RWPE2 (cell line): ENCODE measurements at regions not wholly inside any gene's neighbourhood (a gene's known extent, or its start where the extent isn't known, plus 50 kb on each side); places are given as distances from the start of the nearest gene placed in this dataset.

Experiments
- ATAC-seq: fragments of 200-7000 bp; cut with Tn5 transposase; 3 replicates; pipeline ENCODE4 v1.9.1; 2021; ENCODE audit warnings: low read depth
- DNase-seq: peaks from one replicate; pipeline ENCODE4 v3.0.0-alpha.2; 2020; ENCODE audit warnings: low spot score
- H3K27ac ChIP-seq: fragments of 450-650 bp; 2 replicates; pipeline ENCODE4 v1.5.1; 2017; ENCODE audit warnings: mild to moderate bottlenecking; ENCODE audit not compliant: poor library complexity, severe bottlenecking
- H3K27me3 ChIP-seq: fragments of 250-450 bp; sonication (Bioruptor Pico); 2 replicates; pipeline ENCODE4 v1.5.1; 2021; ENCODE audit warnings: mild to moderate bottlenecking, moderate library complexity; ENCODE audit not compliant: insufficient read depth, poor library complexity, severe bottlenecking
- H3K36me3 ChIP-seq: fragments of 250-450 bp; sonication (Bioruptor Pico); 2 replicates; pipeline ENCODE4 v1.5.1; 2020; ENCODE audit warnings: low read depth, mild to moderate bottlenecking, moderate library complexity
- H3K4me1 ChIP-seq: fragments of 250-450 bp; sonication (Bioruptor Pico); 2 replicates; pipeline ENCODE4 v1.5.1; 2021; ENCODE audit warnings: mild to moderate bottlenecking, moderate library complexity; ENCODE audit not compliant: insufficient read depth, poor library complexity, severe bottlenecking
- H3K4me3 ChIP-seq: fragments of 250-450 bp; sonication (Bioruptor Pico); 2 replicates; pipeline ENCODE4 v1.5.1; 2021; ENCODE audit warnings: mild to moderate bottlenecking, moderate library complexity; ENCODE audit not compliant: severe bottlenecking
- H3K9me3 ChIP-seq: fragments of 250-450 bp; sonication (Bioruptor Pico); 2 replicates; pipeline ENCODE4 v1.5.1; 2021; ENCODE audit warnings: mild to moderate bottlenecking, moderate library complexity; ENCODE audit not compliant: severe bottlenecking
- CTCF ChIP-seq: fragments of 450-650 bp; IDR thresholded peaks from one replicate; pipeline ENCODE4 v1.5.1; 2017; ENCODE audit warnings: mild to moderate bottlenecking, moderate library complexity; ENCODE audit not compliant: poor library complexity, severe bottlenecking

DNA sequence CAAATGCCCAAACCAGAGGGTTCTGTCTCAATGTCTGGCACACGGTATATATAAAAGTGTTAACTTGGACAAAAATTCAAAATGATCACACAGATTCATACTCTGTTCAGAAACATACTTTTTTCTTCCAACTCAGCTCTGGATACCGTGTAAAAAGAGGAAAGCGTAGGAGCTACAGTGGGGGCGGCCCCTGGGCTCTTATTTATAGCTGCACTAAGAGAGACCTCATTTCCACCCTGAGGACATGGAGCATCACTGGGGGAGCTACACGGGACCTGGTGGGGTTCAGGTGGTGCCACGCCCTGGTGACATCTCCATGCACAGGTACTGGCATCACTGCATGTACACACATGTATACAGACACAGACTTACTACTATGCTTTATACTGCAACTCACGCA is 185.9 kb upstream of the FOXQ1 start:
- no peak for ATAC-seq
- H3K27me3 ChIP-seq, result no peaks in the 10 kb centered on the region
- TF ChIP-seq CTCF, result no peak

DNA sequence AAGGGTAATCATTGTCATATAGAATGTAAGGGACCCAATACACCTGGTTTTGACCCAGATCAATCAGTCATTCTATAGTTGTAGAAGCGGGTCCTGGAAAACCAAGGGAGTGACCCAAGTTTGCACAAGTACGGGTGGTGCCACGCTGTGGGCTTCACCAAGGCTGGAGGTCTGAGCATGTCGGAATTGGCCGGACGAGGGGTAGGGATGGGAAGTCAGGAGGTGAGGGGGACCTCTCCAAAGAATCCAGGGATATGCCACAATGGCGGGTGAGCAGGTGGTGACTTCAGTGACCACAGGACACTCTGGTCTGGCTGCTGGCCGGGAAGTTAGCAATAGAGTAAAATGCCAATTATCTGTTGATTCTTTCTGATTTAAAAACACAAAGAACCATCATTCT is 186.6 kb upstream of the FOXQ1 start:
- Histone ChIP-seq H3K4me3 (no peak overlapping the region), H3K36me3 (no peaks in the 10 kb centered on the region), H3K27ac (no peak overlapping the region), H3K27me3 (no peaks in the 10 kb centered on the region), H3K4me1 (no peaks in the 10 kb centered on the region), H3K9me3 (no peaks in the 10 kb centered on the region)
- no peak for TF ChIP-seq CTCF
- DNase-seq (no peak), ATAC-seq (no peak)

More for the DNA sequence above, 185.9 kb upstream of the FOXQ1 start:
- no peaks in the 10 kb centered on the region for H3K36me3 ChIP-seq
- H3K27ac ChIP-seq, result no peak overlapping the region
- H3K9me3 ChIP-seq, result no peaks in the 10 kb centered on the region
- peaks cover under 1% of the 10 kb centered on the region for H3K4me1 ChIP-seq
- DNase-seq, result no peak
- no peak overlapping the region for H3K4me3 ChIP-seq

DNA sequence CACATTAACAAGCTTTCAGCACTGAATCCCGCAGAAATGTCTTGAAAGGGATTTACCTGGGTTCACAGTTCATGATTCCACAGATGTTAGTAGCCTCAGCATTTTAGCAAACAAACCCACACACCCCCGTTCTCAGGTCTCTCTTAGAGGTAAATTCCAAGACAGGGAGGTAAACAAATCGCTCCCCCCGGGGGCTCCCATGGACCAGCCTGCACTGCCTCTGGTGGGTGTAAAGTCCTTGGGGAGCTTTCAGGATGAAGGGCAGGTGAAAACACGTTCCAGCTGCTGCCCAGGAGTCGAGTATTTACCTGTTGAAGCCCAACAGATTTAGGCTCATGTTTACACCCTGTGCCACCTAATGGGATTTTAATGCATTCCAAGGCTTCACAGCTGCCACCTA is 187.0 kb upstream of the FOXQ1 start:
- H3K27ac ChIP-seq, result no peak overlapping the region
- no peak for TF ChIP-seq CTCF
- no peak overlapping the region for H3K4me3 ChIP-seq
- H3K27me3 ChIP-seq, result no peaks in the 10 kb centered on the region
- no peaks in the 10 kb centered on the region for H3K4me1 ChIP-seq
- H3K36me3 ChIP-seq, result no peaks in the 10 kb centered on the region
- DNase-seq (no peak), ATAC-seq (no peak)
- H3K9me3 ChIP-seq, result no peaks in the 10 kb centered on the region

GRCh38 chr6:1123386-1124375 is 188.2 kb upstream of the FOXQ1 start:
- ATAC-seq (no peak), DNase-seq (no peak)
- Histone ChIP-seq H3K4me1 (no peaks in the 10 kb centered on the region), H3K27ac (no peak overlapping the region), H3K36me3 (no peaks in the 10 kb centered on the region), H3K4me3 (no peak overlapping the region), H3K27me3 (no peaks in the 10 kb centered on the region), H3K9me3 (no peaks in the 10 kb centered on the region)
- TF ChIP-seq CTCF, result no peak

GRCh38 chr6:1122083-1122482 is 189.8 kb upstream of the FOXQ1 start:
- ATAC-seq, result no peak

More at GRCh38 chr6:1122083-1122482, 189.8 kb upstream of the FOXQ1 start:
- H3K4me1 ChIP-seq, result no peaks in the 10 kb centered on the region
- H3K27ac ChIP-seq, result no peak overlapping the region
- H3K9me3 ChIP-seq, result no peaks in the 10 kb centered on the region
- H3K27me3 ChIP-seq, result no peaks in the 10 kb centered on the region
- TF ChIP-seq CTCF, result no peak
- DNase-seq, result no peak
- H3K4me3 ChIP-seq, result no peak overlapping the region
- no peaks in the 10 kb centered on the region for H3K36me3 ChIP-seq
